Epithelial cell of esophagus (primary cell): ENCODE measurements at regions not wholly inside any gene's neighbourhood (a gene's known extent, or its start where the extent isn't known, plus 50 kb on each side); places are given as distances from the start of the nearest gene placed in this dataset.
"Not testable (repeated sequence)": the region's sequence is repeated elsewhere in the genome, so short reads cannot be mapped to it uniquely, and the experiment has no call there.

ENCODE experiments used
- DNase-seq: peaks from one replicate; pipeline ENCODE4 v3.0.0; 2010; ENCODE audit warnings: low read depth
- H3K4me3 ChIP-seq: 2 replicates; pipeline ENCODE4 v1.5.1; 2011; ENCODE audit warnings: mild to moderate bottlenecking, low read length, control low read depth
- TF ChIP-seq, protein P1 (sequence below): IDR thresholded peaks from 2 replicates; pipeline ENCODE4 v1.5.1; 2011; ENCODE audit warnings: low read depth, mild to moderate bottlenecking, low read length, control low read depth, inconsistent platforms; ENCODE audit not compliant: insufficient read depth; ENCODE audit errors: missing control alignments

- TF ChIP-seq, protein P1, sequence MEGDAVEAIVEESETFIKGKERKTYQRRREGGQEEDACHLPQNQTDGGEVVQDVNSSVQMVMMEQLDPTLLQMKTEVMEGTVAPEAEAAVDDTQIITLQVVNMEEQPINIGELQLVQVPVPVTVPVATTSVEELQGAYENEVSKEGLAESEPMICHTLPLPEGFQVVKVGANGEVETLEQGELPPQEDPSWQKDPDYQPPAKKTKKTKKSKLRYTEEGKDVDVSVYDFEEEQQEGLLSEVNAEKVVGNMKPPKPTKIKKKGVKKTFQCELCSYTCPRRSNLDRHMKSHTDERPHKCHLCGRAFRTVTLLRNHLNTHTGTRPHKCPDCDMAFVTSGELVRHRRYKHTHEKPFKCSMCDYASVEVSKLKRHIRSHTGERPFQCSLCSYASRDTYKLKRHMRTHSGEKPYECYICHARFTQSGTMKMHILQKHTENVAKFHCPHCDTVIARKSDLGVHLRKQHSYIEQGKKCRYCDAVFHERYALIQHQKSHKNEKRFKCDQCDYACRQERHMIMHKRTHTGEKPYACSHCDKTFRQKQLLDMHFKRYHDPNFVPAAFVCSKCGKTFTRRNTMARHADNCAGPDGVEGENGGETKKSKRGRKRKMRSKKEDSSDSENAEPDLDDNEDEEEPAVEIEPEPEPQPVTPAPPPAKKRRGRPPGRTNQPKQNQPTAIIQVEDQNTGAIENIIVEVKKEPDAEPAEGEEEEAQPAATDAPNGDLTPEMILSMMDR = no peak
- DNase-seq = no peak
- H3K4me3 ChIP-seq = no peak overlapping the region
These were observed 63.4 kb upstream of the ITGA11 start for GRCh38 chr15:68495221-68495950.

DNA sequence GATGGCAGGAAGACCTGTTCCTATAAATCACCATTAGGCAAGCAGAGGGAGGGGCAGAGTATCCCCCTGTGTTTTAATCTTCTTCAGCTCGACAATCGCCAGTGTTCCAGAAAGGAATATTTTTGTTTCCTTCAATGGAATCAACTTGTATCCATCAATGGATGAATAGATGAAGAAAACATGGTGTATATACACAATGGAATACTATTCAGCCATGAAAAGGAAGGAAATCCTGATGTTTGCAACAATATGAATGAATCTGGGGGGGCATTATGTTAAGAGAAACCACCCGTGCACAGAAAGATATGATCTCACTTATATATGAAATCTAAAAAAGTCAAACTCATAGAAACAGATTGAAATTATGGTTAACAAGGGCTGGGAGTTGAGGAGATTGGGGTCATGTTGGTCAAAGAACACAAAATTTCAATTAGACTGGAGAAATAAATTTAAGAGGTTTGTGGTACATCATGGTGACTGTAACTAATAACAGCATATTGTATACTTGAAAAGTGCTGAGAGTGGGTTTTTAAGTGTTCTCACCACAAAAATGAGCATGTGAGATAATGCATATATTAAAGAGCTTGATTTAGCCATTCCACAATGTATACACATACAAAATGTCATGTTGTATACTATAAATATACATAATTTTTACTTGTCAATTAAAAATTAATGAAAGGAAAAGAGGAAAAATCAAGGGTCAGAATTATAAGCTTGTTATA, 64.2 kb upstream of the ITGA11 start:
- TF ChIP-seq, protein P1 = no peak
- no peak for DNase-seq

GRCh38 chr15:68496751-68497150, 64.8 kb upstream of the ITGA11 start:
- not testable (repeated sequence) for H3K4me3 ChIP-seq, DNase-seq

More for the DNA sequence above, 64.2 kb upstream of the ITGA11 start:
- no peak overlapping the region for H3K4me3 ChIP-seq

DNA sequence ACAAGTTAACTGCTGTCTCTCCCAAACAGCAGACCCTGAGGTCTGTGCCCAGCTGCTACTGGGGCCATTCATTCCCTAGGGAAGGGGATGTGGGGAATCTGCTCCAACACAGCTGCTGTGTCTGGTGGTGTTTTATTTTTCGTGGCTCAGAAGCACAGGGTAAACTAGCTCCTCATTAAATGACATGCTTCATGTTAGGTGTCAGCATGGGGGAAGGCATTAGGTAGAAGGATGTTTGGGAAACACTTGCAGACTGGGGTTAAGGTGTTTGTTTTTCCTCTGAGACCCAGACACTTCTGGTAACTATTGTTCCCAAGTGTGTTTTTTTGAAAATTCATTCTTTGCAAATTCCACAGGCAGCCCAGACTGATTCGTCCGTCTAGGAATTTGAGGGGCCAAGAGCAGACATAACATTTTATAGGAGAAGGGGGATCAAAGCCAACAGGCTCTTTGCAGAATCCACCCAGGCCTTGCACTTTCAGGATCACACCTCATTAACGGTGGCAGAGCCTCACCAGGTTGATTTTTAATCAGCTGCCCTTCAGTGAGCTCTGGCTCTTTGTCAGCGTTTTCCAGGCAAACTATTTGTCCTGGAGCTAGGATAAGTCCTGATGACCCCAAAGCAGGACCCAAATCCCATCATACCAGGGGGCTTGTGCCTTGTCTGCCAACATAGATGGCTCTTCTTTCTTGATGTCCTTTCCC, 65.4 kb upstream of the ITGA11 start:
- TF ChIP-seq, protein P1 = no peak
- H3K4me3 ChIP-seq = no peak overlapping the region
- DNase-seq = no peak

GRCh38 chr15:68498076-68498475, 66.1 kb upstream of the ITGA11 start:
- no peak for DNase-seq
- no peak overlapping the region for H3K4me3 ChIP-seq
- TF ChIP-seq, protein P1 = no peak

GRCh38 chr15:68499620-68500312, 67.8 kb upstream of the ITGA11 start:
- DNase-seq = no peak

More at GRCh38 chr15:68499620-68500312, 67.8 kb upstream of the ITGA11 start:
- TF ChIP-seq, protein P1 = no peak
- H3K4me3 ChIP-seq = no peak overlapping the region
